H9 (cell line): ENCODE measurements at regions not wholly inside any gene's neighbourhood (a gene's known extent, or its start where the extent isn't known, plus 50 kb on each side); places are given as distances from the start of the nearest gene placed in this dataset.

Experiments used
- DNase-seq: peaks from one replicate; pipeline ENCODE4 v3.0.0-alpha.2; 2017
- H2AFZ ChIP-seq: one replicate; pipeline ENCODE4 v1.6.1; 2013; ENCODE audit warnings: mild to moderate bottlenecking, low read length, control low read depth, moderate library complexity
- H2AK5ac ChIP-seq: 2 replicates; pipeline ENCODE4 v1.6.1; 2013; ENCODE audit warnings: low read length, control low read depth, mixed read lengths; ENCODE audit not compliant: insufficient read length
- H2BK120ac ChIP-seq: one replicate; pipeline ENCODE4 v1.6.1; 2013; ENCODE audit warnings: low read depth, mild to moderate bottlenecking, low read length, control low read depth, inconsistent platforms; ENCODE audit not compliant: poor library complexity, severe bottlenecking
- H2BK12ac ChIP-seq: 2 replicates; pipeline ENCODE4 v1.6.1; 2013; ENCODE audit warnings: low read length, control low read depth, mixed read lengths, low read depth; ENCODE audit not compliant: insufficient read length
- H2BK15ac ChIP-seq: 2 replicates; pipeline ENCODE4 v1.6.1; 2013; ENCODE audit warnings: low read depth, low read length, control low read depth
- H2BK20ac ChIP-seq: one replicate; pipeline ENCODE4 v1.6.1; 2013; ENCODE audit warnings: low read depth, mild to moderate bottlenecking, low read length, control low read depth, inconsistent platforms; ENCODE audit not compliant: poor library complexity, severe bottlenecking
- H2BK5ac ChIP-seq: 2 replicates; pipeline ENCODE4 v1.6.1; 2013; ENCODE audit warnings: low read length, control low read depth, mixed read lengths; ENCODE audit not compliant: insufficient read length
- H3K14ac ChIP-seq: 2 replicates; pipeline ENCODE4 v1.6.1; 2013; ENCODE audit warnings: low read length, control low read depth; ENCODE audit not compliant: insufficient read depth
- H3K18ac ChIP-seq: 2 replicates; pipeline ENCODE4 v1.6.1; 2013; ENCODE audit warnings: low read depth, mild to moderate bottlenecking, mixed read lengths, low read length, control low read depth; ENCODE audit not compliant: insufficient read length
- H3K23ac ChIP-seq: 2 replicates; pipeline ENCODE4 v1.6.1; 2013; ENCODE audit warnings: low read length, control low read depth, mixed read lengths, low read depth; ENCODE audit not compliant: insufficient read length
- H3K23me2 ChIP-seq: 2 replicates; pipeline ENCODE4 v1.6.1; 2013; ENCODE audit warnings: low read depth, mild to moderate bottlenecking, mixed read lengths, low read length, control low read depth; ENCODE audit not compliant: insufficient read length, poor library complexity, severe bottlenecking
- H3K27ac ChIP-seq: 2 replicates; pipeline ENCODE4 v1.5.1; 2013; ENCODE audit warnings: low read length, control low read depth, mixed read lengths, low read depth; ENCODE audit not compliant: insufficient read length
- H3K27me3 ChIP-seq: 2 replicates; pipeline ENCODE4 v1.6.1; 2013; ENCODE audit warnings: low read length, control low read depth, inconsistent platforms; ENCODE audit not compliant: insufficient read depth
- H3K4ac ChIP-seq: 2 replicates; pipeline ENCODE4 v1.6.1; 2013; ENCODE audit warnings: low read depth, mild to moderate bottlenecking, control low read depth, inconsistent platforms, low read length, moderate library complexity
- H3K4me1 ChIP-seq: 2 replicates; pipeline ENCODE4 v1.6.1; 2013; ENCODE audit warnings: low read length, control low read depth, inconsistent platforms; ENCODE audit not compliant: insufficient read depth
- H3K4me2 ChIP-seq: 2 replicates; pipeline ENCODE4 v1.6.1; 2013; ENCODE audit warnings: low read length, control low read depth, mixed read lengths; ENCODE audit not compliant: insufficient read length, insufficient read depth
- H3K56ac ChIP-seq: 2 replicates; pipeline ENCODE4 v1.6.1; 2013; ENCODE audit warnings: low read depth, mild to moderate bottlenecking, mixed read lengths, low read length, control low read depth; ENCODE audit not compliant: insufficient read length
- H3K79me1 ChIP-seq: 2 replicates; pipeline ENCODE4 v1.6.1; 2013; ENCODE audit warnings: low read depth, mild to moderate bottlenecking, moderate library complexity, low read length, control low read depth, inconsistent platforms; ENCODE audit not compliant: insufficient read depth, poor library complexity, severe bottlenecking
- H3K79me2 ChIP-seq: 2 replicates; pipeline ENCODE4 v1.6.1; 2013; ENCODE audit warnings: low read length, control low read depth, inconsistent platforms; ENCODE audit not compliant: insufficient read depth
- H3K9ac ChIP-seq: 2 replicates; pipeline ENCODE4 v1.6.1; 2013; ENCODE audit warnings: low read length, control low read depth, mixed read lengths; ENCODE audit not compliant: insufficient read length; ENCODE audit errors: extremely low read depth
- H3K9me3 ChIP-seq: one replicate; pipeline ENCODE4 v1.6.1; 2013; ENCODE audit warnings: low read depth, low read length, inconsistent platforms; ENCODE audit not compliant: control insufficient read depth
- H3T11ph ChIP-seq: one replicate; pipeline ENCODE4 v1.6.1; 2013; ENCODE audit warnings: mild to moderate bottlenecking, low read length, control low read depth, inconsistent platforms
- H4K20me1 ChIP-seq: one replicate; pipeline ENCODE4 v1.6.1; 2013; ENCODE audit not compliant: control insufficient read depth, insufficient read length, insufficient read depth
- H4K5ac ChIP-seq: 2 replicates; pipeline ENCODE4 v1.6.1; 2013; ENCODE audit warnings: low read depth, mild to moderate bottlenecking, mixed read lengths, low read length, control low read depth; ENCODE audit not compliant: insufficient read length
- H4K8ac ChIP-seq: replicated peaks from 2 replicates; pipeline ENCODE4 v1.6.1; 2013; ENCODE audit warnings: low read length, control low read depth, mixed read lengths, low read depth; ENCODE audit not compliant: insufficient read length
- H4K91ac ChIP-seq: 2 replicates; pipeline ENCODE4 v1.6.1; 2013; ENCODE audit warnings: low read depth, mild to moderate bottlenecking, moderate library complexity, mixed read lengths, low read length, control low read depth; ENCODE audit not compliant: insufficient read length
- H3K27ac Mint-ChIP-seq, 3 experiments: 2 replicates in 2 of 3; 3 replicates in 1 of 3; pipeline ENCODE4 v1.8.0; 2020 to 2021; ENCODE audit warnings: mixed read lengths in 3 of 3, mild to moderate bottlenecking in 1 of 3, moderate library complexity in 1 of 3
- H3K27me3 Mint-ChIP-seq: 2 replicates; pipeline ENCODE4 v1.8.0; 2021; ENCODE audit warnings: low read depth, mild to moderate bottlenecking, moderate library complexity, mixed read lengths
- H3K36me3 Mint-ChIP-seq, 3 experiments: 2 replicates in 2 of 3; 3 replicates in 1 of 3; pipeline ENCODE4 v1.8.0; 2020 to 2021; ENCODE audit warnings: low read depth in 3 of 3, mixed read lengths in 3 of 3; ENCODE audit not compliant: insufficient read depth in 1 of 3
- H3K4me1 Mint-ChIP-seq, 2 experiments: 2 replicates each; pipeline ENCODE4 v1.8.0; 2020; ENCODE audit warnings: mixed read lengths in 2 of 2
- H3K4me3 Mint-ChIP-seq, 2 experiments: 2 replicates in 1 of 2; 3 replicates in 1 of 2; pipeline ENCODE4 v1.8.0; 2020 to 2021; ENCODE audit warnings: mild to moderate bottlenecking in 2 of 2, mixed read lengths in 2 of 2, moderate library complexity in 1 of 2
- H3K9me3 Mint-ChIP-seq, 2 experiments: 2 replicates in 1 of 2; 3 replicates in 1 of 2; pipeline ENCODE4 v1.8.0; 2020; ENCODE audit warnings: mild to moderate bottlenecking in 2 of 2, mixed read lengths in 2 of 2, moderate library complexity in 1 of 2
- CTCF ChIP-seq: fragments of 200-600 bp; sonication (generic); conservative IDR thresholded peaks from 3 replicates; pipeline ENCODE4 v1.8.0; 2021; ENCODE audit warnings: antibody characterized with exemption, mild to moderate bottlenecking
- WGBS: extraction: QIAGEN DNeasy Blood & Tissue Kit; methylation state at CpG from one replicate; pipeline ENCODE4 v1.1.7; 2013; ENCODE audit warnings: missing lambda C conversion rate, low lambda C conversion rate, mixed read lengths; ENCODE audit not compliant: insufficient read length; ENCODE audit errors: extremely low coverage; 5-methylcytosine and 5-hydroxymethylcytosine counted together

GRCh38 chr7:131075406-131075805 lies 252.3 kb upstream of the MKLN1 start:
- Histone ChIP-seq H2AFZ (no peak overlapping the region), H2BK15ac (no peak overlapping the region), H3K18ac (no peak overlapping the region), H4K8ac (no peak overlapping the region), H3K4me1 (no peaks in the 10 kb centered on the region; the same call in 1 of the 2 replicates), H3K9me3 (no peaks in the 10 kb centered on the region), H3K27ac (no peak overlapping the region), H3K56ac (no peak overlapping the region), H2BK12ac (no peak overlapping the region), H3T11ph (no peak overlapping the region), H3K4ac (no peak overlapping the region), H3K14ac (no peak overlapping the region), H3K79me1 (no peaks in the 10 kb centered on the region), H2BK5ac (no peak overlapping the region), H4K5ac (no peak overlapping the region), H3K23me2 (no peaks in the 10 kb centered on the region), H3K79me2 (no peaks in the 10 kb centered on the region), H4K20me1 (no peaks in the 10 kb centered on the region), H3K4me2 (no peak overlapping the region), H3K27me3 (no peaks in the 10 kb centered on the region), H2BK20ac (no peak overlapping the region), H2AK5ac (no peak overlapping the region), H3K23ac (no peak overlapping the region), H2BK120ac (no peak overlapping the region), H3K9ac (no peak overlapping the region), H4K91ac (no peak overlapping the region)
- TF ChIP-seq CTCF = no peak
- peaks cover 16 to 17% of the 10 kb centered on the region in 2 experiments for H3K4me1 Mint-ChIP-seq
- H3K9me3 Mint-ChIP-seq = no peaks in the 10 kb centered on the region; a peak in 1 of 5 replicates
- no peaks in the 10 kb centered on the region; the same call in 1 of the 2 replicates for H3K27me3 Mint-ChIP-seq
- no CpG with 5 or more reads among the region's 1 CpG for WGBS
- no peak for DNase-seq
- H3K4me3 Mint-ChIP-seq = no peak overlapping the region
- no peak overlapping the region for H3K27ac Mint-ChIP-seq
- peaks cover 2 to 13% (median 3%) of the 10 kb centered on the region in 3 experiments; a peak in 5 of 7 replicates for H3K36me3 Mint-ChIP-seq
